ENCODE measurements at regions not wholly inside any gene's neighbourhood (a gene's known extent, or its start where the extent isn't known, plus 50 kb on each side); places are given as distances from the start of the nearest gene placed in this dataset.

DNA sequence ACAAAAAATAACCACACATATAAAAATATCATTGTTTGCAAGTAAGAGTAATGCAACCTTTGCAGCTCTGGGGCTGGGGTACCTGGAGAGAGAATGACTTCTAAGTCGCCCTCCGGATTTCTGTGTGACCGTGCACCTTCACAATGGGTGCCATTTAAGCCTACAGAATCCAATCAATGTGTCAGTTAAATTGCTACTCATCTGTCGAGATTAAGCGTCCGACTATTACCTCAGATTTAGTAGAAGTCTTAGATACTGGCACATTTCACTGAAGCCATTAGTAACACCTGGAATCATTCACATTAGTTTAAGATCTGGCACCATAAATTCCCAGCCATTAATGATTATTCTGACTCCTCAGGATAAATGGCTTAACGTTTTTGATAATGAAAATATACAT is 507.3 kb upstream of the MGMT start:
- TF ChIP-seq RAD21 (IDR thresholded peaks at IDR 0.05) (no peak), TAF1 (conservative IDR thresholded peaks at IDR 0.05) (no peak), EGR1 (IDR thresholded peaks at IDR 0.05; ENCODE audit: low read depth in 2 of 2) (no peak), GABPA (IDR thresholded peaks at IDR 0.05 in 1 of 2, conservative IDR thresholded peaks at IDR 0.05 in 1 of 2) (no peak), SP1 (IDR thresholded peaks at IDR 0.05) (no peak), FOXA1 (IDR thresholded peaks at IDR 0.05) (no peak), HNF4A (conservative IDR thresholded peaks at IDR 0.05) (no peak), YY1 (IDR thresholded peaks at IDR 0.05) (no peak)
- TF ChIP-seq, protein P1, sequence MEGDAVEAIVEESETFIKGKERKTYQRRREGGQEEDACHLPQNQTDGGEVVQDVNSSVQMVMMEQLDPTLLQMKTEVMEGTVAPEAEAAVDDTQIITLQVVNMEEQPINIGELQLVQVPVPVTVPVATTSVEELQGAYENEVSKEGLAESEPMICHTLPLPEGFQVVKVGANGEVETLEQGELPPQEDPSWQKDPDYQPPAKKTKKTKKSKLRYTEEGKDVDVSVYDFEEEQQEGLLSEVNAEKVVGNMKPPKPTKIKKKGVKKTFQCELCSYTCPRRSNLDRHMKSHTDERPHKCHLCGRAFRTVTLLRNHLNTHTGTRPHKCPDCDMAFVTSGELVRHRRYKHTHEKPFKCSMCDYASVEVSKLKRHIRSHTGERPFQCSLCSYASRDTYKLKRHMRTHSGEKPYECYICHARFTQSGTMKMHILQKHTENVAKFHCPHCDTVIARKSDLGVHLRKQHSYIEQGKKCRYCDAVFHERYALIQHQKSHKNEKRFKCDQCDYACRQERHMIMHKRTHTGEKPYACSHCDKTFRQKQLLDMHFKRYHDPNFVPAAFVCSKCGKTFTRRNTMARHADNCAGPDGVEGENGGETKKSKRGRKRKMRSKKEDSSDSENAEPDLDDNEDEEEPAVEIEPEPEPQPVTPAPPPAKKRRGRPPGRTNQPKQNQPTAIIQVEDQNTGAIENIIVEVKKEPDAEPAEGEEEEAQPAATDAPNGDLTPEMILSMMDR (IDR thresholded peaks at IDR 0.05; ENCODE audit: low read depth, low read length, missing input control), result no peak
- TF ChIP-seq, protein P2, sequence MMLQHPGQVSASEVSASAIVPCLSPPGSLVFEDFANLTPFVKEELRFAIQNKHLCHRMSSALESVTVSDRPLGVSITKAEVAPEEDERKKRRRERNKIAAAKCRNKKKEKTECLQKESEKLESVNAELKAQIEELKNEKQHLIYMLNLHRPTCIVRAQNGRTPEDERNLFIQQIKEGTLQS (IDR thresholded peaks at IDR 0.05), result no peak
- TF ChIP-seq, protein P3, sequence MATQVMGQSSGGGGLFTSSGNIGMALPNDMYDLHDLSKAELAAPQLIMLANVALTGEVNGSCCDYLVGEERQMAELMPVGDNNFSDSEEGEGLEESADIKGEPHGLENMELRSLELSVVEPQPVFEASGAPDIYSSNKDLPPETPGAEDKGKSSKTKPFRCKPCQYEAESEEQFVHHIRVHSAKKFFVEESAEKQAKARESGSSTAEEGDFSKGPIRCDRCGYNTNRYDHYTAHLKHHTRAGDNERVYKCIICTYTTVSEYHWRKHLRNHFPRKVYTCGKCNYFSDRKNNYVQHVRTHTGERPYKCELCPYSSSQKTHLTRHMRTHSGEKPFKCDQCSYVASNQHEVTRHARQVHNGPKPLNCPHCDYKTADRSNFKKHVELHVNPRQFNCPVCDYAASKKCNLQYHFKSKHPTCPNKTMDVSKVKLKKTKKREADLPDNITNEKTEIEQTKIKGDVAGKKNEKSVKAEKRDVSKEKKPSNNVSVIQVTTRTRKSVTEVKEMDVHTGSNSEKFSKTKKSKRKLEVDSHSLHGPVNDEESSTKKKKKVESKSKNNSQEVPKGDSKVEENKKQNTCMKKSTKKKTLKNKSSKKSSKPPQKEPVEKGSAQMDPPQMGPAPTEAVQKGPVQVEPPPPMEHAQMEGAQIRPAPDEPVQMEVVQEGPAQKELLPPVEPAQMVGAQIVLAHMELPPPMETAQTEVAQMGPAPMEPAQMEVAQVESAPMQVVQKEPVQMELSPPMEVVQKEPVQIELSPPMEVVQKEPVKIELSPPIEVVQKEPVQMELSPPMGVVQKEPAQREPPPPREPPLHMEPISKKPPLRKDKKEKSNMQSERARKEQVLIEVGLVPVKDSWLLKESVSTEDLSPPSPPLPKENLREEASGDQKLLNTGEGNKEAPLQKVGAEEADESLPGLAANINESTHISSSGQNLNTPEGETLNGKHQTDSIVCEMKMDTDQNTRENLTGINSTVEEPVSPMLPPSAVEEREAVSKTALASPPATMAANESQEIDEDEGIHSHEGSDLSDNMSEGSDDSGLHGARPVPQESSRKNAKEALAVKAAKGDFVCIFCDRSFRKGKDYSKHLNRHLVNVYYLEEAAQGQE (IDR thresholded peaks at IDR 0.05), result no peak
- TF ChIP-seq, protein P4, sequence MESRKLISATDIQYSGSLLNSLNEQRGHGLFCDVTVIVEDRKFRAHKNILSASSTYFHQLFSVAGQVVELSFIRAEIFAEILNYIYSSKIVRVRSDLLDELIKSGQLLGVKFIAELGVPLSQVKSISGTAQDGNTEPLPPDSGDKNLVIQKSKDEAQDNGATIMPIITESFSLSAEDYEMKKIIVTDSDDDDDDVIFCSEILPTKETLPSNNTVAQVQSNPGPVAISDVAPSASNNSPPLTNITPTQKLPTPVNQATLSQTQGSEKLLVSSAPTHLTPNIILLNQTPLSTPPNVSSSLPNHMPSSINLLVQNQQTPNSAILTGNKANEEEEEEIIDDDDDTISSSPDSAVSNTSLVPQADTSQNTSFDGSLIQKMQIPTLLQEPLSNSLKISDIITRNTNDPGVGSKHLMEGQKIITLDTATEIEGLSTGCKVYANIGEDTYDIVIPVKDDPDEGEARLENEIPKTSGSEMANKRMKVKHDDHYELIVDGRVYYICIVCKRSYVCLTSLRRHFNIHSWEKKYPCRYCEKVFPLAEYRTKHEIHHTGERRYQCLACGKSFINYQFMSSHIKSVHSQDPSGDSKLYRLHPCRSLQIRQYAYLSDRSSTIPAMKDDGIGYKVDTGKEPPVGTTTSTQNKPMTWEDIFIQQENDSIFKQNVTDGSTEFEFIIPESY (IDR thresholded peaks at IDR 0.05), result no peak
- TF ChIP-seq, protein P5, sequence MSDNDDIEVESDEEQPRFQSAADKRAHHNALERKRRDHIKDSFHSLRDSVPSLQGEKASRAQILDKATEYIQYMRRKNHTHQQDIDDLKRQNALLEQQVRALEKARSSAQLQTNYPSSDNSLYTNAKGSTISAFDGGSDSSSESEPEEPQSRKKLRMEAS (IDR thresholded peaks at IDR 0.05), result no peak

Measured in liver (tissue), 3 donors.